Coronary artery (tissue), 2 donors: ENCODE measurements at regions not wholly inside any gene's neighbourhood (a gene's known extent, or its start where the extent isn't known, plus 50 kb on each side); places are given as distances from the start of the nearest gene placed in this dataset.

Experiments used
- DNase-seq: peaks from one replicate; pipeline ENCODE4 v3.0.0-alpha.2; 2017; ENCODE audit warnings: low spot score
- H3K27ac ChIP-seq, 2 donors: fragments of 200-600 bp; sonication (generic); one replicate each; pipeline ENCODE4 v1.5.1; 2016 to 2019
- H3K4me3 ChIP-seq: fragments of 200-600 bp; sonication (generic); 2 replicates; pipeline ENCODE4 v1.5.1; 2016; ENCODE audit warnings: mild to moderate bottlenecking, moderate library complexity
- TF ChIP-seq, protein P1 (sequence below): fragments of 200-600 bp; sonication (generic); IDR thresholded peaks from one replicate; pipeline ENCODE4 v1.5.1; 2019; ENCODE audit warnings: antibody characterized with exemption

DNA sequence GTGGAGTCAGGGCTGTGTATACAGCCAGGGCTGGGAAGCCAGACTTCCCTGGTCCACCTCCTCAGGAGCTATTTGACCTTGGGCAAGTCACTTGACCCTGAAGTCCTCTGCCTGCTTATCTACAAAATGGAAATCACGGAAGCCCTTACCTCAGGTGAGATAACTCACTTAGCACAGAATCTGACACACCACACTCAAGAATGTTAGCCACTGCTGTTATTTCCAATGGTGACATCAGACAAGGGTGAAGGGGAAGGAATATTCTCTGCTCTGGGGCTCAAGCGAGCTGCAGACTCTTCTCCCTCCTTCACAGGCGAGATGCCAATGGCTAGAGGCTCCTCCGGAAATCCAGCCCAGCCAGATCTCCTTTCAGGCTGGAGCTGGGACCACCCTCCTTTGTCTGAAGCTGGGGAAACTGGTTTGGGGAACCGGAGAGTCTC lies 189.6 kb downstream of the HAUS1 start:
- no peak for DNase-seq
- TF ChIP-seq, protein P1, sequence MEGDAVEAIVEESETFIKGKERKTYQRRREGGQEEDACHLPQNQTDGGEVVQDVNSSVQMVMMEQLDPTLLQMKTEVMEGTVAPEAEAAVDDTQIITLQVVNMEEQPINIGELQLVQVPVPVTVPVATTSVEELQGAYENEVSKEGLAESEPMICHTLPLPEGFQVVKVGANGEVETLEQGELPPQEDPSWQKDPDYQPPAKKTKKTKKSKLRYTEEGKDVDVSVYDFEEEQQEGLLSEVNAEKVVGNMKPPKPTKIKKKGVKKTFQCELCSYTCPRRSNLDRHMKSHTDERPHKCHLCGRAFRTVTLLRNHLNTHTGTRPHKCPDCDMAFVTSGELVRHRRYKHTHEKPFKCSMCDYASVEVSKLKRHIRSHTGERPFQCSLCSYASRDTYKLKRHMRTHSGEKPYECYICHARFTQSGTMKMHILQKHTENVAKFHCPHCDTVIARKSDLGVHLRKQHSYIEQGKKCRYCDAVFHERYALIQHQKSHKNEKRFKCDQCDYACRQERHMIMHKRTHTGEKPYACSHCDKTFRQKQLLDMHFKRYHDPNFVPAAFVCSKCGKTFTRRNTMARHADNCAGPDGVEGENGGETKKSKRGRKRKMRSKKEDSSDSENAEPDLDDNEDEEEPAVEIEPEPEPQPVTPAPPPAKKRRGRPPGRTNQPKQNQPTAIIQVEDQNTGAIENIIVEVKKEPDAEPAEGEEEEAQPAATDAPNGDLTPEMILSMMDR: no peak
- no peak overlapping the region for H3K4me3 ChIP-seq
- H3K27ac ChIP-seq: no peak overlapping the region

DNA sequence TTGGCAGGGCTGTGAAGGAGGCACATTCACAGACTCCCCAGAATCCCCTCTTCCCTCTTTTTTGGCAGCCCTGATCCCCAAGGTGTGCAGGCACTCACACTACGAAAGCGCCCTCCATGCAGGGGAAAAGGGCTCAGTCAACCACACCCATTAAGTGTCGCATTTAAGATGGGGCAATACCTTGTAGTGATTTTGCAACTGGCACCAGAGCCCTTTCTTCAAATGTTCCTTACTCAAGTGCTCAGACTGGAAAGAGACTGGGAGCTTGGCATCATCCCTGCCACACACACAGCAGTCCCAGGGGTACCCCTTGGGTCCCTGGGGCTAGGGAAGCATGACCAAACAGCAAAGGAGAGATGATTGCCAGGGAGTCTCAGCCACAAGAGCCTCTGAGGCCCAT lies 190.1 kb downstream of the HAUS1 start:
- DNase-seq: no peak
- no peak overlapping the region for H3K27ac ChIP-seq
- H3K4me3 ChIP-seq: no peak overlapping the region
- TF ChIP-seq, protein P1: no peak

DNA sequence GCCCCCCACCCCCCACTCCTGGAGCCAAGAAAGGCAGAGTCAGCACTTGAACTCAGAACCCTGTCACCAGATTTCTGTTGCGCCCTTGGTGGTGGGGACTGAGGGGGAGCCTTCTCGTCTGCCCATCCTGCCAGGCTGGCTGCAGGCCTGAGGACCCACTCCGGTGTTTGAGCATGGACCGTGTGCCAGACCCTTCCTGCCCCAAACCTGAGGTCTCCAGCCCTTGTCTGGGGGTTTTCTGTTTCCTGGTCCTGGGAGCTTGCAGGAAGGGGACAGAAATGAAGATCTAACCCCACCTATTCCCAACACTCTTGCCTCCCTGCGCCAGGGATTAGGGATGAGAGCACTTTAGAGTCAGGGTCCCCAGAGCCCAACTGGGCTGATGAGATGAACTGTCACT lies 190.6 kb downstream of the HAUS1 start:
- TF ChIP-seq, protein P1: no peak
- DNase-seq: no peak
- no peak overlapping the region for H3K4me3 ChIP-seq
- no peak overlapping the region for H3K27ac ChIP-seq

DNA sequence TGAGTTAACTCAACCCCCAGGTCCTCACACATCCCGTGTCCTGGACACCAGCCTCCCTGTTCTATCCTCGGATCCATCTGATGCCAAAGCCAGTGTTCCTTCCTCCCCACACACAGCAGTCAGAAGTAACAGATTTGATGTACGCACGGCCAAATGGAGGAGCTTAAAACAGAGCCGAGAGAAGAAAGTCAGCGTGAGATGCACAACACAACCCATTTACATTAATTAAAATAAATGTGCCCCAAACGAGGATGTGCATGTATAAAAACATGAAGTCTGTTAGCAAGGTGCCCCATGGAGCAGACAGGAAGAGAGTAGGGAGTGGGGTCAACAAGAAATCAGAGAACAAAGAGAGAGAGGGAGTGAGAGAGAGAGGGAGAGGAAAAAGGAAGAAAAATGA lies 191.2 kb downstream of the HAUS1 start:
- no peak overlapping the region for H3K4me3 ChIP-seq
- H3K27ac ChIP-seq: no peak overlapping the region
- TF ChIP-seq, protein P1: no peak
- no peak for DNase-seq

DNA sequence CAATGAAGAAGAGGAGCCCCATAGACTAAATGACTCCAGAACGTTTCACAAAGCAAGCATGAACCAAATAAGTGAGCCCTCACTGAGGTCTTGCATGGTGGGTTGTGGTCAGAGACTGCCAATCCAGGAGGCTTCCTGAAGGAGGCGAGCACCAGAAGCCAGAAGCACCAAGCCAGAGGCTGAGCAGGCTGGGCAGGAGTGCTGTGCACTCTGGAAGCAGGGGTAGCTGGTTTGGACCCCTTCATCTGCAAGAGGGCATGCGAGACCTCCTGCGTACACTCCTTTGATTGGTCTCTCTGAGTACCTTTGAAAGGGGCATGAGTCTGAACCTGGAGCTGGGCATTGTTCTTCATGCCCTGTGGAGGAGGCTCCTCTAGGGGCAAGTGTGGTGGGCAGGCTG lies 192.5 kb downstream of the HAUS1 start:
- Histone ChIP-seq H3K4me3 (no peak overlapping the region), H3K27ac (no peak overlapping the region)
- no peak for DNase-seq
- TF ChIP-seq, protein P1: no peak

DNA sequence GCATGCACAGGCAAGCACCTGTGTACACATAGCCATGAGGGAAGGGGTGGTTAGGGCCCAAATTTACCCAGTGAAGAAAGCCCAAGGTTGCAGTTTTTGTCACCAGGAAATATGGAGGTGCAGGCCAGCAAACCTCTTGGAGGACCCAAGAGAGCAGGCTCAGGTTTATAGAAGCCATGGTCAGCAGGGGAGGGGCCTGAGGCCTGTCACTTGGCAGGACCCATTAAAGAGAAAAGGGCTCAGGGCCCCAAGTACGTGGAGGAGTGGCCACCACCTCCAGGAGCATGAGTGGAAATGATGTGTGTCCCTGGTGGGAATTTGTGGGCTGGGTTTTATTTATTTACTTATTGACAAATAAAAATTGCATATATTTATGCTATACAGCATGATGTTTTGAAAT lies 192.9 kb downstream of the HAUS1 start:
- no peak overlapping the region for H3K4me3 ChIP-seq
- TF ChIP-seq, protein P1: no peak
- DNase-seq: no peak

DNA sequence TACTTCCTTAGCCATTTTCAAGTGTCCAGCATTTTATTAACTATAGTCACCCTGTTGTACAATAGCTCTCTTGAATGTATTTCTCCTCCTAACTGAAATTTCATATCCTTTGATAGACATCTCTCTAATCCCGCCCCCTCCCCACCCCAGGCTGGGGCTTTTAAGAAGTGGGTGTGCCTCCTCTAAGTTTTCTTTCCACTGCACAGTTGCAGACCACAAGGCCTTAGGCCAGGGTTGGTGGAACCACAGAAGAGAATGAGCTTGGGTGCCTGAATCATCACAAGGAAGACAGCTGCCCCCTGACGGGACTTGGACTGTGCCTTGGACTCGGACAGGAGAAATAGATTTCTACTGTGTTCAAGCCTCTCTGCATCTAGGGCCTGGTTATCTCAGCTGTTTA lies 193.4 kb downstream of the HAUS1 start:
- DNase-seq: no peak
- Histone ChIP-seq H3K27ac (no peak overlapping the region), H3K4me3 (no peak overlapping the region)
- TF ChIP-seq, protein P1: no peak

More for the DNA sequence above, 192.9 kb downstream of the HAUS1 start:
- no peak overlapping the region for H3K27ac ChIP-seq
